ENCODE measurements at regions not wholly inside any gene's neighbourhood (a gene's known extent, or its start where the extent isn't known, plus 50 kb on each side); places are given as distances from the start of the nearest gene placed in this dataset.
A peak's percentile ranks its signal among the peaks of the same experiment; 100 is the strongest.

GRCh38 chr12:89883630-89884389 is 175.2 kb upstream of the ATP2B1 start:
- ChIA-PET POLR2A (no interaction called here), CTCF (interaction anchor here (0.9 to 2.3 kb wide), 7 partner anchors 8 to 106 kb away, joined by 3 to 8 read pairs (median 4); no protein-coding TSS in a partner anchor)
- DNase-seq (ENCODE audit: extremely low spot score) = no peak
- no peak for TF ChIP-seq CTCF (IDR thresholded peaks at IDR 0.05; ENCODE audit: control extremely low read depth, extremely low read depth, low read depth, missing control alignments)

GRCh38 chr12:89882792-89883191 is 174.2 kb upstream of the ATP2B1 start:
- no peak for DNase-seq (ENCODE audit: extremely low spot score)
- no peak for TF ChIP-seq CTCF (IDR thresholded peaks at IDR 0.05; ENCODE audit: control extremely low read depth, extremely low read depth, low read depth, missing control alignments)
- ChIA-PET CTCF (no interaction called here), POLR2A (no interaction called here)

- no peak for TF ChIP-seq CTCF (IDR thresholded peaks at IDR 0.05; ENCODE audit: control extremely low read depth, extremely low read depth, low read depth, missing control alignments)
- POLR2A ChIA-PET = interaction anchor here (1.0 kb wide), 1 partner anchor 18 kb away, joined by 4 read pairs; no protein-coding TSS in a partner anchor
- DNase-seq (ENCODE audit: extremely low spot score) = peak; percentile 39
- CTCF ChIA-PET = interaction anchor here (1.0 kb wide), 1 partner anchor 10 kb away, joined by 3 read pairs; no protein-coding TSS in a partner anchor
Observed at GRCh38 chr12:89882050-89882449, 173.4 kb upstream of the ATP2B1 start.

GRCh38 chr12:89880690-89881350 is 172.2 kb upstream of the ATP2B1 start:
- peak; percentile 60 for DNase-seq (ENCODE audit: extremely low spot score)
- no peak for TF ChIP-seq CTCF (IDR thresholded peaks at IDR 0.05; ENCODE audit: control extremely low read depth, extremely low read depth, low read depth, missing control alignments)
- POLR2A ChIA-PET = interaction anchor here (1.0 kb wide), 1 partner anchor 172 kb away, joined by 3 read pairs; no protein-coding TSS in a partner anchor
- CTCF ChIA-PET = interaction anchor here (1.1 to 2.2 kb wide), 2 partner anchors 12 to 212 kb away, joined by 3 to 4 read pairs; no protein-coding TSS in a partner anchor

GRCh38 chr12:89879766-89880165 is 171.1 kb upstream of the ATP2B1 start:
- no peak for TF ChIP-seq CTCF (IDR thresholded peaks at IDR 0.05; ENCODE audit: control extremely low read depth, extremely low read depth, low read depth, missing control alignments)
- DNase-seq (ENCODE audit: extremely low spot score) = no peak
- ChIA-PET POLR2A (no interaction called here), CTCF (interaction anchor here (2.2 kb wide), 1 partner anchor 11 kb away, joined by 4 read pairs; no protein-coding TSS in a partner anchor)

GRCh38 chr12:89878950-89879349 is 170.3 kb upstream of the ATP2B1 start:
- POLR2A ChIA-PET = no interaction called here

More at GRCh38 chr12:89878950-89879349, 170.3 kb upstream of the ATP2B1 start:
- TF ChIP-seq CTCF (IDR thresholded peaks at IDR 0.05; ENCODE audit: control extremely low read depth, extremely low read depth, low read depth, missing control alignments) = no peak
- no peak for DNase-seq (ENCODE audit: extremely low spot score)
- CTCF ChIA-PET = no interaction called here

Data from GM10248 (cell line).